ENCODE measurements at regions not wholly inside any gene's neighbourhood (a gene's known extent, or its start where the extent isn't known, plus 50 kb on each side); places are given as distances from the start of the nearest gene placed in this dataset.

- no peak for TF ChIP-seq CREB1 (IDR thresholded peaks at IDR 0.05; ENCODE audit: low read depth)
- no peak for TF ChIP-seq FOXM1 (IDR thresholded peaks at IDR 0.05; ENCODE audit: low read depth, low read length)
- no peak for TF ChIP-seq MXI1 (IDR thresholded peaks at IDR 0.05; ENCODE audit: low read depth, low read length)
- TF ChIP-seq CBX3 (IDR thresholded peaks at IDR 0.05; ENCODE audit: borderline replicate concordance, low read depth): no peak
- no peak for TF ChIP-seq TBL1XR1 (IDR thresholded peaks at IDR 0.05; ENCODE audit: low read depth, low read length)
- TF ChIP-seq SMC3 (IDR thresholded peaks at IDR 0.05; ENCODE audit: borderline replicate concordance, low read length): no peak
- TF ChIP-seq BCLAF1 (IDR thresholded peaks at IDR 0.05): no peak
- TF ChIP-seq IRF3 (IDR thresholded peaks at IDR 0.05): no peak
- no peak for TF ChIP-seq JUND (IDR thresholded peaks at IDR 0.05; ENCODE audit: low read depth, low read length)
- no peak for TF ChIP-seq BHLHE40 (IDR thresholded peaks at IDR 0.05; ENCODE audit: borderline replicate concordance in 1 of 2, low read depth in 2 of 2, low read length in 1 of 2)
- no peak for TF ChIP-seq ZNF274 (IDR thresholded peaks at IDR 0.05; ENCODE audit: insufficient read depth, insufficient read length)
- TF ChIP-seq POLR2AphosphoS5 (IDR thresholded peaks at IDR 0.05; ENCODE audit: low read length): no peak
- no peak for TF ChIP-seq POLR2A (IDR thresholded peaks at IDR 0.05; ENCODE audit: low read depth, low read length)
- TF ChIP-seq CREM (IDR thresholded peaks at IDR 0.05; ENCODE audit: low read depth): no peak
These were observed 208.6 kb upstream of the HAAO start for GRCh38 chr2:43001055-43001378.
